Smooth muscle cell (in vitro differentiated cells): ENCODE measurements at regions not wholly inside any gene's neighbourhood (a gene's known extent, or its start where the extent isn't known, plus 50 kb on each side); places are given as distances from the start of the nearest gene placed in this dataset.

ENCODE experiments used
- DNase-seq: peaks from one replicate; lab custom pipeline; 2025; ENCODE audit not compliant: unreplicated experiment; lab: John Stamatoyannopoulos, UW
- H2AFZ ChIP-seq: fragments of 200-600 bp; sonication (generic); 2 replicates; pipeline ENCODE4 v1.6.0; 2016; ENCODE audit warnings: antibody characterized with exemption, low read depth, mild to moderate bottlenecking
- H3F3A ChIP-seq: fragments of 200-600 bp; sonication (generic); 2 replicates; pipeline ENCODE4 v1.6.0; 2017; ENCODE audit warnings: antibody characterized with exemption, low read depth
- H3K27ac ChIP-seq: fragments of 200-600 bp; sonication (generic); 2 replicates; pipeline ENCODE4 v1.5.1; 2016; ENCODE audit warnings: low read depth, mild to moderate bottlenecking
- H3K27me3 ChIP-seq: fragments of 200-600 bp; sonication (generic); 2 replicates; pipeline ENCODE4 v1.6.1; 2016; ENCODE audit warnings: low read depth, mild to moderate bottlenecking
- H3K36me3 ChIP-seq: fragments of 200-600 bp; sonication (generic); 2 replicates; pipeline ENCODE4 v1.5.1; 2016; ENCODE audit warnings: low read depth
- H3K4me1 ChIP-seq: fragments of 200-600 bp; sonication (generic); 2 replicates; pipeline ENCODE4 v1.5.1; 2016; ENCODE audit warnings: low read depth
- H3K4me2 ChIP-seq: fragments of 200-600 bp; sonication (generic); 2 replicates; pipeline ENCODE4 v1.6.0; 2016; ENCODE audit warnings: mild to moderate bottlenecking
- H3K4me3 ChIP-seq: fragments of 200-600 bp; sonication (generic); 2 replicates; pipeline ENCODE4 v1.5.1; 2016; ENCODE audit warnings: mild to moderate bottlenecking
- H3K79me2 ChIP-seq: fragments of 200-600 bp; sonication (generic); 2 replicates; pipeline ENCODE4 v1.6.0; 2016; ENCODE audit warnings: low read depth, mild to moderate bottlenecking
- H3K9ac ChIP-seq: fragments of 200-600 bp; sonication (generic); 2 replicates; pipeline ENCODE4 v1.6.0; 2016; ENCODE audit warnings: low read depth
- H3K9me3 ChIP-seq: fragments of 200-600 bp; sonication (generic); replicated peaks from 2 replicates; pipeline ENCODE4 v1.5.1; 2016; ENCODE audit warnings: low read depth
- H4K20me1 ChIP-seq: fragments of 200-600 bp; sonication (generic); 2 replicates; pipeline ENCODE4 v1.6.0; 2016; ENCODE audit warnings: low read depth
- WGBS: methylation state at CpG from one replicate; pipeline ENCODE4 v1.1.7; 2016; ENCODE audit warnings: low lambda C conversion rate; 5-methylcytosine and 5-hydroxymethylcytosine counted together
- TF ChIP-seq, protein P1 (sequence below): fragments of 200-600 bp; sonication (generic); IDR thresholded peaks from 2 replicates; pipeline ENCODE4 v1.5.1; 2017; ENCODE audit warnings: borderline replicate concordance, mild to moderate bottlenecking, antibody characterized with exemption; ENCODE audit not compliant: insufficient read depth, poor library complexity, severe bottlenecking

DNA sequence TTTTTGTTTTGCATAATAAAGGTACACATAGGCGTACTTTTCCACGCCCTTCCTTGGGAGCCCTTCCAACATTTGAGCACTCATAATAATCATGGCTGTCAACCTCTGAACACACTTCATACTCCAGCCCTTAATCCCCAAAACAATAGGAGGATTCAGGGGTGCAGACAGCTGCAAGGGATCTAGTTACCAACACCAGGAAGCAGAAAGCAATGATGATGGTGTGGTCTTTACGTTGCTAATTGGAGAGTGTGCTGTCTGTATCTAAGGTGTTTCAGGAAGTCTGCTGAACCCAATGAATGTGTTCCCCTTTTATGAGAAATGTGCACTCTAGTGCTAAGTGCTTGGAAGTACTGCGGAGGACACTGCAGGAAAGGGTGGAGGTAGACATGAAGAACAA lies 60.3 kb upstream of the PDZRN3 start:
- DNase-seq = no peak
- no peak overlapping the region for H3K4me3 ChIP-seq
- no peaks in the 10 kb centered on the region for H3K36me3 ChIP-seq
- H3K9ac ChIP-seq = no peak overlapping the region
- H4K20me1 ChIP-seq = no peaks in the 10 kb centered on the region
- 88% methylated on average over 4 of the region's 4 CpGs for WGBS
- peak overlapping the region; percentile 40 for H2AFZ ChIP-seq
- H3K4me2 ChIP-seq = no peak overlapping the region
- H3F3A ChIP-seq = peaks cover 9% of the 10 kb centered on the region
- no peaks in the 10 kb centered on the region for H3K9me3 ChIP-seq
- no peaks in the 10 kb centered on the region for H3K79me2 ChIP-seq
- H3K27ac ChIP-seq = no peak overlapping the region
- TF ChIP-seq, protein P1, sequence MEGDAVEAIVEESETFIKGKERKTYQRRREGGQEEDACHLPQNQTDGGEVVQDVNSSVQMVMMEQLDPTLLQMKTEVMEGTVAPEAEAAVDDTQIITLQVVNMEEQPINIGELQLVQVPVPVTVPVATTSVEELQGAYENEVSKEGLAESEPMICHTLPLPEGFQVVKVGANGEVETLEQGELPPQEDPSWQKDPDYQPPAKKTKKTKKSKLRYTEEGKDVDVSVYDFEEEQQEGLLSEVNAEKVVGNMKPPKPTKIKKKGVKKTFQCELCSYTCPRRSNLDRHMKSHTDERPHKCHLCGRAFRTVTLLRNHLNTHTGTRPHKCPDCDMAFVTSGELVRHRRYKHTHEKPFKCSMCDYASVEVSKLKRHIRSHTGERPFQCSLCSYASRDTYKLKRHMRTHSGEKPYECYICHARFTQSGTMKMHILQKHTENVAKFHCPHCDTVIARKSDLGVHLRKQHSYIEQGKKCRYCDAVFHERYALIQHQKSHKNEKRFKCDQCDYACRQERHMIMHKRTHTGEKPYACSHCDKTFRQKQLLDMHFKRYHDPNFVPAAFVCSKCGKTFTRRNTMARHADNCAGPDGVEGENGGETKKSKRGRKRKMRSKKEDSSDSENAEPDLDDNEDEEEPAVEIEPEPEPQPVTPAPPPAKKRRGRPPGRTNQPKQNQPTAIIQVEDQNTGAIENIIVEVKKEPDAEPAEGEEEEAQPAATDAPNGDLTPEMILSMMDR = no peak
- peaks cover 4% of the 10 kb centered on the region for H3K4me1 ChIP-seq
- no peaks in the 10 kb centered on the region for H3K27me3 ChIP-seq

DNA sequence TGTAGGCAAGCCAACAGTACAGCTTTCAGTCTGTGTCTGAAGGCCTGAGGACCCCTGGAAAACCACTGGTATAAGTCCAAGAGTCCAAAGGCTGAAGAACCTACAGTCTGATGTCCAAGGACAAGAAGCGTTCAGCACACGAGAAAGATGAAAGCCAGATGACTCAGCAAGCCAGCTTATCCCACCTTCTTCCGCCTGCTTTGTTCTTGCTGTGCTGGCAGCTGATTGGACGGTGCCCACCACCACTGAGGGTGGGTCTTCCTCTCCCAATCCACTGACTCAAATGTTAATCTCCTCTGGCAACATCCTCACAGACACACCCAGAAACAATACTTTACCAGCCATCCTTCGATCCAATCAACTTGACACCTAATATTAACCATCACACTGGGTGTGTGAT lies 59.0 kb upstream of the PDZRN3 start:
- H3K9ac ChIP-seq = no peak overlapping the region
- H3K36me3 ChIP-seq = no peaks in the 10 kb centered on the region
- TF ChIP-seq, protein P1 = no peak
- DNase-seq = no peak
- 76% methylated on average over 5 of the region's 5 CpGs for WGBS
- no peaks in the 10 kb centered on the region for H3K27me3 ChIP-seq
- no peaks in the 10 kb centered on the region for H3K9me3 ChIP-seq
- no peaks in the 10 kb centered on the region for H3K79me2 ChIP-seq
- no peak overlapping the region for H3K4me2 ChIP-seq
- H3K4me1 ChIP-seq = peaks cover 4% of the 10 kb centered on the region
- no peak overlapping the region for H2AFZ ChIP-seq
- no peak overlapping the region for H3K27ac ChIP-seq
- no peak overlapping the region for H3K4me3 ChIP-seq
- peaks cover 9% of the 10 kb centered on the region for H3F3A ChIP-seq
- no peaks in the 10 kb centered on the region for H4K20me1 ChIP-seq

DNA sequence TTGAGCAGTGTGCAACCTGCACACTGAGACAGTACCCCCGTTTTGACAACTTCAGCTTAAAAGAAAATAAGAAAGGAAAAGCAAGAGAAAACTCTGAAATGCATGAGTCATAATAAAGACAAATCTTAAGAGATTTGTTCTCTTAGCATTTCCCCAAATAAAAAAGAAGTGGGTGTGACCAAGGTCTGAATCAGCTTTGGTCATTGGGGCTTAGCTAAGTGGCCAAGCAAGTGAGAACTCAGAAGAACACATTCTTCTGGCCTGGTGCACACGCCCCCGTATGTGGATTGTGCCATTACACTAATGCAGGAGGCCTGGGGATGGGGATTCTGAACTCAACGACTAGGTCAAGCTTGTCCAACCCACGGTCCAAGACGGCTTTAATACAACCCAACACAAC lies 56.9 kb upstream of the PDZRN3 start:
- no peaks in the 10 kb centered on the region for H3K36me3 ChIP-seq
- no peak overlapping the region for H3K4me3 ChIP-seq
- no peaks in the 10 kb centered on the region for H3F3A ChIP-seq
- DNase-seq = no peak
- no peaks in the 10 kb centered on the region for H3K79me2 ChIP-seq
- no peaks in the 10 kb centered on the region for H4K20me1 ChIP-seq
- H3K4me2 ChIP-seq = peak overlapping the region; percentile 19
- no peak overlapping the region for H3K27ac ChIP-seq
- H3K9ac ChIP-seq = no peak overlapping the region
- H3K27me3 ChIP-seq = no peaks in the 10 kb centered on the region
- WGBS = 69% methylated on average over 6 of the region's 6 CpGs
- peaks cover 4% of the 10 kb centered on the region for H3K4me1 ChIP-seq
- H2AFZ ChIP-seq = no peak overlapping the region
- no peaks in the 10 kb centered on the region for H3K9me3 ChIP-seq
- TF ChIP-seq, protein P1 = no peak

DNA sequence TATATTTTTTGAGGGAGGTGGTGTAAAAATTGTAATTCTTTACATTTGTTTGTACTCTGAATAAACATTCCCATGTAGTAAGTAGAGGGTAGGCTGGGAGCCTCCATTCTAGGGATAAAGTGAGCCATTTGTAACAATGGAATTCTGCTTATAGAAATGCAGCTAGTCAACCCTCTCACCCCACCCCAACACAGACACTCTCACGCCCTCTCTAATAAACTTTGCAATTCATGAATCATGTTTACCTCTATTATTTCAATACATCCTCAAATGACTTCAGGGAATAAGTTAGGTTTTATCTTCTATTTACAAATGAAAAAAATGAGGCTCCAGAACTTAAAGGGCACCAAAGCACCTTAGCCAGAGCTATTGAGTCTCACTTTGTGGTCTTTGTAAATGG lies 56.5 kb upstream of the PDZRN3 start:
- H3K4me2 ChIP-seq = peak overlapping the region; percentile 19
- no peaks in the 10 kb centered on the region for H4K20me1 ChIP-seq
- H3K9ac ChIP-seq = no peak overlapping the region
- H3K4me1 ChIP-seq = peaks cover 4% of the 10 kb centered on the region
- no peaks in the 10 kb centered on the region for H3K9me3 ChIP-seq
- WGBS = 90% methylated on average over 1 of the region's 1 CpG
- TF ChIP-seq, protein P1 = no peak
- no peak overlapping the region for H2AFZ ChIP-seq
- H3K36me3 ChIP-seq = no peaks in the 10 kb centered on the region
- no peak overlapping the region for H3K27ac ChIP-seq
- DNase-seq = no peak
- H3K27me3 ChIP-seq = no peaks in the 10 kb centered on the region
- no peaks in the 10 kb centered on the region for H3K79me2 ChIP-seq
- H3K4me3 ChIP-seq = no peak overlapping the region
- H3F3A ChIP-seq = no peaks in the 10 kb centered on the region
